Hepatic stellate cell (primary cell): ENCODE measurements at regions not wholly inside any gene's neighbourhood (a gene's known extent, or its start where the extent isn't known, plus 50 kb on each side); places are given as distances from the start of the nearest gene placed in this dataset.

Experiments
- DNase-seq: peaks from one replicate; pipeline ENCODE4 v3.0.0; 2011; ENCODE audit warnings: low spot score

DNA sequence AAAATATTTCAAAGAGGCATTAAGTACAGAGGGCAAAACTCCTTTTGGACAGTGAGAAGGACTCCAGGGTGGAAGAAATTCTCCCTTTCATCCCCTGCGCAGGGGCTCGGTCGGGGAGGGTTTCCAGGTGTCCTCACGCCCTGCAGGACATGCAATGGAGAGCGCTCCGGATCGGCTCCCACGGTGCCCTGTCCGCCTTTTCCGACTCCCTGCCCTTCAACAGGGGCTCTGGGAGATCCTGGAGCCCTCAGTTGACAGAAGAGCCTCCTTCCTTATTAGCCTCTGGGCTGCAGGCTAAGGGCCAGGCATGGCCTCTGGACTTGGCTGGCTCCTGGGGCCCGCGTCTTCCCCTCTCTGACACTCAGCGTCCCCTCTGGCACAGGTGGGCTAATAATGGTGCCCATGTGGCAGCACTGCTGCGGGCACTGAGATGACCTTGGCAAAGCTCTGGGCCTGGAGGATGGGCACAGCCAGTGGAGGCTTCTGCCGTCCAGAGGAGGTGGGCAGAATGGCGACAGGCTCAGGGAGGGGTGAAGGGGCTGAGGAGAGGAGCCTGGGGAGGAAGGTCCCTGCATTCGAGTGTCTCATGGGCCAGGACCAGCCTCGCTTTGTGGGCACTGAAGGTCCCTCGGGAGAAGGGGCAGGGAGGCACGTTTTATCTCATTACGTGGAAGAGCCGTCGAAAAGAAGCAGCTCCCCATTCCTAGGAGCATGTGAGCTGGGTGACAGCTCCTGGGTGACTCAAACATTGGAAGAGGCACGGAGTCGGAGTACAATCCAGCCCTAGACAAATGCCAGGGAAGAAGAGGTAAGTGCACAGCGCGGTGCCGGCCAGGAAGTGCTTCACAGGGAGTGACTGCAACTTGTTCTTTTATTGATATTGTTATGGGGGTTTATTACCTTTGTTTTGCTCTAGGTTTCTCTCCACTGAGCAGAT, 161.7 kb downstream of the IRF8 start:
- DNase-seq: no peak

- DNase-seq: no peak
Measured at GRCh38 chr16:86061318-86061695, 162.3 kb downstream of the IRF8 start.

- no peak for DNase-seq
Measured at GRCh38 chr16:86061721-86062120, 162.8 kb downstream of the IRF8 start.

- no peak for DNase-seq
Measured at GRCh38 chr16:86062271-86062965, 163.5 kb downstream of the IRF8 start.

GRCh38 chr16:86063760-86064405, 164.9 kb downstream of the IRF8 start:
- no peak for DNase-seq

DNA sequence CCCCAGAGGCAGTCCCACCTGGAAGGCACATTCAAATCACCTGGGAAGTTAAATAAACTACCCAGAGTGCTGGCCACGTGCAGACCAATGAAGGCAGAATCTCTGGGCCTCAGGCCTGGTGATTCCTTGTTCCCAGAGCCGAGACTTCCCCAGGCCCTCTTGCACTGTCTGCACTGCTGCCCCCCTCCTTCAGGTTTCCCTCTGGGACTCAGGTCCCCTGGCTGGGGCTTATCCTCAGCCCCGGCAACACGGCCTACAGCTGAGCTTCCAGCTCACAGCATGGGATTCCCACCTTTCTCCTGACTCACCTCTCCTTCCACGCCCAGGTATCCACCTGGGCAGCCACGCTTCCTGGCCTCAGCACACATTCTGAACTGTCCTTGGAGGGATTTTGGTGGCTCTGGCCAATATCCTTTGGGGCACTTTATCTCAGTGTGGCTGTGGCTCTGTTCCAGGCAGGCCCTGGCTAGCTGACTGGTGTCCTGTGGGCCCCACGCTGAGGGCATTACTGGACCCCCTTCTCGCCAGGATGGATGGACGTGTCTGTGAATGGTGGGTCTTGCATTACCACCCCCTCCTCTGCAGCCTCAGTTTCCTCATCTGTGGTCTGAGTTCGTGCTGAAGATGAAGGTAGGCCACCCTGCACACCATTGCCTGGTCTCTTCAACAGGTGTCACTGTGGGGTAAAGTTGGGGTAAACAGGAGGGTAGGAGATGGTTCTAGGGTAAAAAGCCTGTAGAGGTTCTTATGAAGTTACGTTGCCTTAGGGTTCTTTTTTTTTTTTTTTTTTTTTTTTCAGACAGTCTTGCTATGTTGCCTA, 165.7 kb downstream of the IRF8 start:
- no peak for DNase-seq

GRCh38 chr16:86065711-86066110, 166.7 kb downstream of the IRF8 start:
- no peak for DNase-seq

DNA sequence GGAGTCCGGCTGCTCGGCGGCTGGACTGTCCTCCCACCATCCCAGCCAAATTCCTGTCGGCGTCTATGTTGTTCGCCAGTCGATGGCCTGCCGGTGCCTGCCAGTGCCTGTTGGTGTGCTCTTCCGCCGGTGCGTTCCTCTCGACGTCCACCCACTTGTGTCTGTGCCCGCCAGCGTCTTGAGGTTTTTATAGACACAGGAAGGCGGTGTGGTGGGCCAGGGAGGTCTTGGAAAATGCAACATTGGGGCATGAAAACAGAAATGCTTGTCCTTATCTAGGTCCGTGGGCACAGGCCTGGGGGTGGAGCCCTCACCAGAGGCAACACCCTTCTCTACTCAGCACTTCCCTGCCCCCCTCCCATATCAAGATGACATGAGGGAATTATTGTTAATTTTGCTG, 167.8 kb downstream of the IRF8 start:
- no peak for DNase-seq

GRCh38 chr16:86067516-86067915, 168.6 kb downstream of the IRF8 start:
- DNase-seq: no peak

DNA sequence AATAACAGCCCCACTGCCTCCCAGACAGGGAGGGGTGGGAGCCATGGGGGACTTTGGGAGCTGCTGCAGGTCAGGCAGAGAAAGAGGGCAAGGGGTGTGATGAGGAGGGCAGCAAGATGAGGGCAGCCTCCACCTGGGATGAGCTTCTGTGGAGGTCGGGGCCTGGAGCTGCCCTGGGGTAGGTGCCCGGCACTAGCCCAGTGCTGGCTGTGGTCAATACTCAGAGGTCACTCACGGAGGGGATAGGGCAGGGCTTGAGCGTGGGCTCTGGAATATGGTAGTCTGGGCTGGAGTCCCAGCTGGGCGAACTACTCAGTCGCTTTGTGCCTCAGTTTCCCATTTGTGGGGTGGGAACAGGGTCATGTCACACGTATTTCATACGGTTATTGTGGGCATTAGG, 169.0 kb downstream of the IRF8 start:
- no peak for DNase-seq

DNA sequence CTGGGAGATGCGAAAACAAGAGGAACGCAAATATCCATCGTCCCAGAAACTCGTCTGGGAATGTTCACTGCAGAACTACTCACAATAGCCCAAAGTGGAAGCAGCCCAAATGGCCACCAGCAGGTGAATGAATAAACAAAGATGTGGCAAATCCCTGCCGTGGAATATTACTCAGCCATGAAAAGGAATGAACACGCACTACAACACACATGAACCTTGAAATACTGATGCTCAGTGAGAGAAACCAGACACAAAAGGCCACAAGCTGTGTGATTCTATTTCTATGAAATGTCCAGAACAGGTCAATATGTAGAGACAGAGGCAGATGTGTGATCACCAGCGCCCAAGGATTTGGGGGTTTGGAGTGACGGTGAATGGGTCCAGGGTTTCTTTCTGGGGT, 169.8 kb downstream of the IRF8 start:
- no peak for DNase-seq

DNA sequence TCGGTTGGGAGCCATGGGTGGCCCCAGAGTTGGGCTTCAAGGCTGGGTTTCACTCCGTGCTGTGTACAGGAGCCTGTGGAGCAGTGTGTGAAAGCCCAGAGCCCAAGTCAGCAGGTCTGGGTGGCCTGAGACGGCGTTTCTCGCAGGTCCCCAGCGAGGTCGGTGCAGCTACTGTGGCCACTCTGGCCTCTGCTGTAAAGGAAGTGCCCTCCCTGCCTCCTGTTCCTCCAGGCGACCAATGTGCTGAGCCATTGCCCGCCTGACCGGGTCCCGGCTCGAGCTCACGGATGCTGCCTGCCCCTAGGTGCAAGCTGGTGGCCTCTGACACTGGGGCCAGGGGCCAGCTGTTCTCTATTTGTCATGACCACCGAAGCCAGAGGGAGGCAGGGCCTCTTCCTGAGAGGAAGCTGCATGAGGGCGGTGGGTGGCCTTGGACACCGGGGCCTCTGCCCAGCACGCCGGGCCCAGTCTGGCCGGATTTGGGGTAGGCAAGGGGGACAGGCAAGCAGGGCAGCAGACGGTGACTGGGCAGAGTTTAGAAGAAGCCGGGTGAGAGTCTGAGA, 170.9 kb downstream of the IRF8 start:
- DNase-seq: no peak

- no peak for DNase-seq
Measured at GRCh38 chr16:86070484-86070883, 171.5 kb downstream of the IRF8 start.

GRCh38 chr16:86070971-86071370, 172.0 kb downstream of the IRF8 start:
- DNase-seq: no peak

GRCh38 chr16:86071611-86072240, 172.8 kb downstream of the IRF8 start:
- DNase-seq: no peak

DNA sequence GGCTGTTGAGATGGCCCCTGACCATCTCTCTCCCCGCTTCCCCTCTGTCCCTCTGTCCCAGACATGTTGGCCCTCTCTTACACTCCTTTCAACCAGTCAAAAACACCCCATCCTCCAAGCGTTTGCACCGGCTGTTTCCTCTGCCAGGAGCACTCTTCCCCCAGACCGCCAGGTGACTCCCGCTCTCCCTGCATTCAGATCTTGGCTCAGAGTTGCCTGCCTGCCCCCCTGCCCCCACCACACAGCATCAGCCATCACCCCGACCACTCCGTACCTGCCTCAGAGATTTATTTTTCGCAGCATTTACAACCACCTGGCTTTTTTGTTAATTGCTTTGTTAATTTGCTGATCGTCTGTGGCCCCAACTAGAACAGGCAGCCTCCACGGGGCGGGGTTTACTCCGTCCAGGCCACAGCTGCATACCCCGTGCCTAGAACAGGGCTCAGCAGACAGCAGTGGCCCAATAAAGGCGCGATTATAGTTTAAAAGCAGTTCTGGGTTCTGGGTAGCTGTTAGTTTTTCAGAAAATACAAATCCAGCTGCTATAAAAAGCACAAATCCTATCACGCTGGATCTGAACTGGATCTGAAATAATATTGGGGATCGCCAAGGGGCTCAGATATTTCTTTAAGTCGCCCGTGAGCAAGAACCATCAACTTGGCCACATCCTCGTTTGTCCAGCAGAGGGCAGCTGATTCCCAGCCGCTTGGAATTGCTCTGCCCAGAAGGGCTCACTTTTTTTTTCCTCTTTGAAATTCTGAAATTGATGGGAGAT, 173.6 kb downstream of the IRF8 start:
- DNase-seq: peak; percentile 77

GRCh38 chr16:86073103-86073625, 174.2 kb downstream of the IRF8 start:
- DNase-seq: no peak

DNA sequence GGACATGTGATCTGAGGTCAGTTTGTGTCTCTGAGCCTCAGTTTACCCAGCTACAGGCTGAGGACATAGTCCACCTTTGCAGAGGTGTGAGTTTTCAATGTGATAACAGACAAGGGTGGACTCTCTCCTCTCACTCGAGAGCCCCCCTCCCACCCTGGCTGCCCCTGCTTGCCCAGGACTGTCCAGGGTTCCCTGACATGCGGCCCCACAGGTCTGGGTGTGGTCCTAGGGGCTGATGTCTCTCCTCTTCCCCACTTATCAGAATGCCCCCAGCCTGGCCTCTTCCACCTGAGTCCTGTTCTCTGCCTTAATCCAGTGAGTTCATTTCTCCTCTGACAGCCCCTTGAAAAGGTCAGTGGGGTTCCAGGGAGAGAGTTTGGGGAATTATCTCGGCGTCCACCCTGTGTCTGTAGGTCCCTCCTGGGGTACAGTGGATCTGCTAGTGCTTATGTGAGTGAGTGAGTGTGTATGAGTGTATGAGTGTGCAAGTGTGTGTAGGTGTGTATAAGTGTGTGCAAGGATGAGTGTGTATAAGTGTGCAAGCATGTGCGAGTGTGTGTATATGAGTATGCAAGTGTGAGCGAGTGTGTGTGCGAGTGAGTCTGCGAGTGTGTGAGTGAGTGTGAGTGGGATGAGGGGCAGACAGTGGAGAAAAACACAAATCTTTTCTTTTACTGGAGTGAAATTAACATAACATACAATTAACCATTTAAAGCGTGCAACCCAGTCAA, 175.0 kb downstream of the IRF8 start:
- DNase-seq: no peak
